NCI-H2227 (cell line): ENCODE measurements at regions not wholly inside any gene's neighbourhood (a gene's known extent, or its start where the extent isn't known, plus 50 kb on each side); places are given as distances from the start of the nearest gene placed in this dataset.
"Not testable (repeated sequence)": the region's sequence is repeated elsewhere in the genome, so short reads cannot be mapped to it uniquely, and the experiment has no call there.

ENCODE experiments used
- DNase-seq: peaks from one replicate; lab custom pipeline; 2025; ENCODE audit not compliant: unreplicated experiment; lab: John Stamatoyannopoulos, UW

- no peak for DNase-seq
Observed at GRCh38 chr15:69855258-69856000, 242.3 kb downstream of the TLE3 start.

GRCh38 chr15:69857250-69857649, 240.5 kb downstream of the TLE3 start:
- DNase-seq, result no peak

- DNase-seq, result no peak
Observed at GRCh38 chr15:69857686-69858391, 239.9 kb downstream of the TLE3 start.

GRCh38 chr15:69858456-69858855, 239.3 kb downstream of the TLE3 start:
- no peak for DNase-seq

- DNase-seq, result no peak
Observed at GRCh38 chr15:69859866-69860265, 237.9 kb downstream of the TLE3 start.

GRCh38 chr15:69860321-69860720, 237.4 kb downstream of the TLE3 start:
- DNase-seq, result no peak

- DNase-seq, result no peak
Observed at GRCh38 chr15:69860921-69861320, 236.8 kb downstream of the TLE3 start.

GRCh38 chr15:69861331-69862171, 236.2 kb downstream of the TLE3 start:
- DNase-seq, result no peak

- no peak for DNase-seq
Observed at GRCh38 chr15:69862540-69862939, 235.2 kb downstream of the TLE3 start.

GRCh38 chr15:69863446-69863845, 234.3 kb downstream of the TLE3 start:
- DNase-seq, result no peak

GRCh38 chr15:69865369-69865768, 232.3 kb downstream of the TLE3 start:
- no peak for DNase-seq

- no peak for DNase-seq
Observed at GRCh38 chr15:69868756-69869155, 229.0 kb downstream of the TLE3 start.

GRCh38 chr15:69869291-69869690, 228.4 kb downstream of the TLE3 start:
- no peak for DNase-seq

GRCh38 chr15:69869881-69870505, 227.7 kb downstream of the TLE3 start:
- DNase-seq, result no peak

- no peak for DNase-seq
Observed at GRCh38 chr15:69871511-69872134, 226.1 kb downstream of the TLE3 start.

- DNase-seq, result no peak
Observed at GRCh38 chr15:69873807-69874206, 223.9 kb downstream of the TLE3 start.

- no peak for DNase-seq
Observed at GRCh38 chr15:69874321-69874720, 223.4 kb downstream of the TLE3 start.

- DNase-seq, result no peak
Observed at GRCh38 chr15:69876064-69876940, 221.4 kb downstream of the TLE3 start.

- not testable (repeated sequence) for DNase-seq
Observed at GRCh38 chr15:69879963-69880362, 217.8 kb downstream of the TLE3 start.
